ENCODE measurements at regions not wholly inside any gene's neighbourhood (a gene's known extent, or its start where the extent isn't known, plus 50 kb on each side); places are given as distances from the start of the nearest gene placed in this dataset.
"Not testable (repeated sequence)": the region's sequence is repeated elsewhere in the genome, so short reads cannot be mapped to it uniquely, and the experiment has no call there.

DNA sequence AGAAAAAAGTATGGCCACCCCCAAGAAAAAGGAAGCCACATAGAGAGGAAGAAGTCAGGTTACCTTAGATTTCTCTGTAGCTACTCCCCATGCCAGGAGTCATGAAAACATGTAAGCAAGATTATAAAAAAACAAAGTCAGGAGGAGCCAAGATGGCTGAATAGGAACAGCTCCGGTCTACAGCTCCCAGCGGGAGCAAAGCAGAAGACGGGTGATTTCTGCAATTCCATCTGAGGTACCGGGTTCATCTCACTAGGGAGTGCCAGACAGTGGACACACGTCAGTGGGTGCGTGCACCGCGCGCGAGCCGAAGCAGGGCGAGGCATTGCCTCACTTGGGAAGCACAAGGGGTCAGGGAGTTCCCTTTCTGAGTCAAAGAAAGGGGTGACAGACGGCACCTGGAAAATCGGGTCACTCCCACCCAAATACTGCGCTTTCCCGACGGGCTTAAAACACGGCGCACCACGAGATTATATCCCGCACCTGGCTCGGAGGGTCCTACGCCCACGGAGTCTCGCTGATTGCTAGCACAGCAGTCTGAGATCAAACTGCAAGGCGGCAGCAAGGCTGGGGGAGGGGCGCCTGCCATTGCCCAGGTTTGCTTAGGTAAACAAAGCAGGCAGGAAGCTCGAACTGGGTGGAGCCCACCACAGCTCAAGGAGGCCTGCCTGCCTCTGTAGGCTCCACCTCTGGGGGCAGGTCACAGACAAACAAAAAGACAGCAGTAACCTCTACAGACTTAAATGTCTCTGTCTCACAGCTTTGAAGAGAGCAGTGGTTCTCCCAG lies 347.3 kb downstream of the HINT1 start:
- H3K4me3 ChIP-seq (ENCODE audit: low read length in 2 of 2); H2AFZ ChIP-seq (ENCODE audit: low read length); H4K8ac ChIP-seq (ENCODE audit: low read depth, low read length); H3K79me1 ChIP-seq (ENCODE audit: low read depth, low read length); H3K18ac ChIP-seq (ENCODE audit: low read length); H4K91ac ChIP-seq (ENCODE audit: low read depth, low read length, poor library complexity); H3K14ac ChIP-seq (ENCODE audit: low read length); H2BK5ac ChIP-seq (ENCODE audit: low read length); H3K23ac ChIP-seq (ENCODE audit: low read depth, low read length, poor library complexity); H3K4me2 ChIP-seq (ENCODE audit: insufficient read depth, low read length, poor library complexity, severe bottlenecking); H3K36me3 ChIP-seq (replicated peaks in 1 of 2; ENCODE audit: control insufficient read depth in 2 of 2, insufficient read depth in 2 of 2, low read length in 2 of 2); H2BK12ac ChIP-seq (ENCODE audit: low read length); H2BK15ac ChIP-seq (ENCODE audit: low read length); H3K27ac ChIP-seq (replicated peaks; ENCODE audit: low read length); H3K27me3 ChIP-seq (ENCODE audit: control insufficient read depth in 3 of 3, insufficient read depth in 3 of 3, low read depth in 1 of 3, low read length in 3 of 3); DNase-seq (ENCODE audit: low spot score); H3K4ac ChIP-seq (ENCODE audit: low read length); H3K4me1 ChIP-seq (ENCODE audit: control insufficient read depth in 2 of 2, insufficient read depth in 1 of 2, low read depth in 1 of 2, low read length in 2 of 2); H2AK5ac ChIP-seq (ENCODE audit: low read depth, low read length); H2BK120ac ChIP-seq (ENCODE audit: low read depth, low read length); H3K9ac ChIP-seq (ENCODE audit: low read depth, low read length, poor library complexity); H3K9me3 ChIP-seq (replicated peaks in 1 of 2; ENCODE audit: control insufficient read depth in 2 of 2, insufficient read depth in 1 of 2, low read depth in 1 of 2, low read length in 2 of 2): not testable (repeated sequence)
- no CpG with 5 or more reads among the region's 28 CpGs for WGBS, 2 donors (ENCODE audit: extremely low coverage in 2 of 2, insufficient read length in 2 of 2, insufficient replicate concordance in 1 of 2)

DNA sequence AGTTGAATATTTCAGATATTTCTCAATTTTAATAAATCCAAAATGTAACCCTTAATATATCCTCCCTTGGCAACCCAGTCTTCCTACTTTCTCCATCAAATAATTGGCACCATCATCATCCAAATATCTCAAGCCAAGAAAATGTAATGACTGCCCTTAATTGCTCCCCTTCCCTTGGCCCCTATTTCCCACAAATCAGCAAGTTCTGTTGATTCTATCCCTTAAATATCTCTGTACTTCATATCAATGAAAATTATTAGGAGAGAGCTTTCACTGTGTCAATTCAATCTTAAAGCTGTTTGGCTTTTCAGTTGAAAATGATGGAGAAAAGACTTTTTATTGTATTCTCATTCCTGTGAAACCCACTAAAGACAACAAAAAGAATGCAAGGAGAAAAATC lies 349.8 kb downstream of the HINT1 start:
- no peak overlapping the region for H3K14ac ChIP-seq (ENCODE audit: low read length)
- H3K4ac ChIP-seq (ENCODE audit: low read length), result no peak overlapping the region
- no peak overlapping the region for H4K8ac ChIP-seq (ENCODE audit: low read depth, low read length)
- no peak overlapping the region for H2BK5ac ChIP-seq (ENCODE audit: low read length)
- no peak overlapping the region for H2AFZ ChIP-seq (ENCODE audit: low read length)
- no peak overlapping the region for H3K27ac ChIP-seq (replicated peaks; ENCODE audit: low read length)
- H2BK15ac ChIP-seq (ENCODE audit: low read length), result no peak overlapping the region
- H3K36me3 ChIP-seq (replicated peaks in 1 of 2; ENCODE audit: control insufficient read depth in 2 of 2, insufficient read depth in 2 of 2, low read length in 2 of 2), result no peaks in the 10 kb centered on the region
- H3K27me3 ChIP-seq (ENCODE audit: control insufficient read depth in 3 of 3, insufficient read depth in 3 of 3, low read depth in 1 of 3, low read length in 3 of 3), result no peaks in the 10 kb centered on the region
- H4K91ac ChIP-seq (ENCODE audit: low read depth, low read length, poor library complexity), result no peak overlapping the region
- no peak overlapping the region for H3K18ac ChIP-seq (ENCODE audit: low read length)
- no peak for DNase-seq (ENCODE audit: low spot score)
- no peak overlapping the region for H2AK5ac ChIP-seq (ENCODE audit: low read depth, low read length)
- H3K9me3 ChIP-seq (replicated peaks in 1 of 2; ENCODE audit: control insufficient read depth in 2 of 2, insufficient read depth in 1 of 2, low read depth in 1 of 2, low read length in 2 of 2), result no peaks in the 10 kb centered on the region
- H3K79me1 ChIP-seq (ENCODE audit: low read depth, low read length), result no peaks in the 10 kb centered on the region
- no peak overlapping the region for H2BK12ac ChIP-seq (ENCODE audit: low read length)
- no peak overlapping the region for H3K4me3 ChIP-seq (ENCODE audit: low read length in 2 of 2)
- no peak overlapping the region for H3K4me2 ChIP-seq (ENCODE audit: insufficient read depth, low read length, poor library complexity, severe bottlenecking)
- no peaks in the 10 kb centered on the region for H3K4me1 ChIP-seq (ENCODE audit: control insufficient read depth in 2 of 2, insufficient read depth in 1 of 2, low read depth in 1 of 2, low read length in 2 of 2)
- no peak overlapping the region for H3K9ac ChIP-seq (ENCODE audit: low read depth, low read length, poor library complexity)
- no peak overlapping the region for H3K23ac ChIP-seq (ENCODE audit: low read depth, low read length, poor library complexity)
- no peak overlapping the region for H2BK120ac ChIP-seq (ENCODE audit: low read depth, low read length)

DNA sequence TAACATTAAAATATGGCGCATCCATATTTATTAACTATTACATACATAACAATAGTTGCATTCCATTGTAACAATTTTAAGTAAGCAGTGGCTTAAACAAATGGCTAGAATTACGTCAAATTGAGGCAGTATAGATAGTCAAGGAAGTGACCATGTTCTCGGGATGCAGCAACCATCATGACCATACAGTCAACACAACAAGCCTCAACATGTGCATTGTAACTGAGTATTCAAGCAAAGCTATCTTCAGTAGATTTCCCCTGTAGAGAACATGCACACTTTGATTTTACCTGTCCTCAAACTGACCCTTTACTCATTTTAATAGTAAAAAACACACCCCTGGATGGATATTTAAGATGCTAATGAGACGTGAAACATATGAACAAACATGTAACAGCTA lies 356.4 kb downstream of the HINT1 start:
- no peak overlapping the region for H2BK120ac ChIP-seq (ENCODE audit: low read depth, low read length)
- H3K27ac ChIP-seq (replicated peaks; ENCODE audit: low read length), result no peak overlapping the region
- H3K14ac ChIP-seq (ENCODE audit: low read length), result no peak overlapping the region
- no peak overlapping the region for H2AK5ac ChIP-seq (ENCODE audit: low read depth, low read length)
- no peaks in the 10 kb centered on the region for H3K4me1 ChIP-seq (ENCODE audit: control insufficient read depth in 2 of 2, insufficient read depth in 1 of 2, low read depth in 1 of 2, low read length in 2 of 2)
- no peak overlapping the region for H3K4ac ChIP-seq (ENCODE audit: low read length)
- no peak for DNase-seq (ENCODE audit: low spot score)
- H2BK15ac ChIP-seq (ENCODE audit: low read length), result no peak overlapping the region
- H3K4me3 ChIP-seq (ENCODE audit: low read length in 2 of 2), result no peak overlapping the region
- no peak overlapping the region for H2BK5ac ChIP-seq (ENCODE audit: low read length)
- no peak overlapping the region for H4K91ac ChIP-seq (ENCODE audit: low read depth, low read length, poor library complexity)
- no peak overlapping the region for H4K8ac ChIP-seq (ENCODE audit: low read depth, low read length)
- H3K18ac ChIP-seq (ENCODE audit: low read length), result no peak overlapping the region
- no peaks in the 10 kb centered on the region for H3K79me1 ChIP-seq (ENCODE audit: low read depth, low read length)
- no peaks in the 10 kb centered on the region for H3K9me3 ChIP-seq (replicated peaks in 1 of 2; ENCODE audit: control insufficient read depth in 2 of 2, insufficient read depth in 1 of 2, low read depth in 1 of 2, low read length in 2 of 2)
- no peak overlapping the region for H2BK12ac ChIP-seq (ENCODE audit: low read length)
- no peak overlapping the region for H3K4me2 ChIP-seq (ENCODE audit: insufficient read depth, low read length, poor library complexity, severe bottlenecking)
- H3K36me3 ChIP-seq (replicated peaks in 1 of 2; ENCODE audit: control insufficient read depth in 2 of 2, insufficient read depth in 2 of 2, low read length in 2 of 2), result no peaks in the 10 kb centered on the region
- H3K27me3 ChIP-seq (ENCODE audit: control insufficient read depth in 3 of 3, insufficient read depth in 3 of 3, low read depth in 1 of 3, low read length in 3 of 3), result no peaks in the 10 kb centered on the region
- no peak overlapping the region for H2AFZ ChIP-seq (ENCODE audit: low read length)
- H3K23ac ChIP-seq (ENCODE audit: low read depth, low read length, poor library complexity), result no peak overlapping the region
- WGBS, 2 donors (ENCODE audit: extremely low coverage in 2 of 2, insufficient read length in 2 of 2, insufficient replicate concordance in 1 of 2), result no CpG with 5 or more reads among the region's 4 CpGs
- H3K9ac ChIP-seq (ENCODE audit: low read depth, low read length, poor library complexity), result no peak overlapping the region

DNA sequence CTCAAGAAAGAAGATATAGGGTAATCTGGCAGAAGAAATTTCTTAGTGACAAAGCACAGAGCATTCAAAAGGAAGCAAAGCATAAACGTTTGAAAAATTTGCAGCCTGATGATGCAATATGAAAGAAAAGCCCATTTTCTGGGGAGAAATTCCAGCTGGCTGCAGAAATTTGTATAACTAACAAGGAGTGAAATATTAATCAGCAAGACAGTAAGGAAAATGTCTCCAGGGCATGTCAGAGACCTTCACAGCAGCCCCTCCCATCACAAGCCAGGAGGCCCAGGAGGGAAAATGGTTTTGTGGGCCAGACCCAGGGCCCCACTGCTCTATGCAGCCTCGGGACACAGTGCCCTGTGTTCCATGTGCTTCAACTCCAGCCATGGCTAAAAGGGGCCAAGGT lies 359.4 kb downstream of the HINT1 start:
- Histone ChIP-seq H3K18ac (ENCODE audit: low read length) (no peak overlapping the region), H3K4ac (ENCODE audit: low read length) (no peak overlapping the region), H3K9ac (ENCODE audit: low read depth, low read length, poor library complexity) (no peak overlapping the region), H3K4me1 (ENCODE audit: control insufficient read depth in 2 of 2, insufficient read depth in 1 of 2, low read depth in 1 of 2, low read length in 2 of 2) (no peaks in the 10 kb centered on the region), H3K4me3 (ENCODE audit: low read length in 2 of 2) (no peak overlapping the region), H2BK5ac (ENCODE audit: low read length) (no peak overlapping the region), H3K4me2 (ENCODE audit: insufficient read depth, low read length, poor library complexity, severe bottlenecking) (no peak overlapping the region), H2BK12ac (ENCODE audit: low read length) (no peak overlapping the region), H4K91ac (ENCODE audit: low read depth, low read length, poor library complexity) (no peak overlapping the region), H2BK120ac (ENCODE audit: low read depth, low read length) (no peak overlapping the region), H2BK15ac (ENCODE audit: low read length) (no peak overlapping the region), H2AK5ac (ENCODE audit: low read depth, low read length) (no peak overlapping the region), H3K36me3 (replicated peaks in 1 of 2; ENCODE audit: control insufficient read depth in 2 of 2, insufficient read depth in 2 of 2, low read length in 2 of 2) (no peaks in the 10 kb centered on the region), H3K27me3 (ENCODE audit: control insufficient read depth in 3 of 3, insufficient read depth in 3 of 3, low read depth in 1 of 3, low read length in 3 of 3) (no peaks in the 10 kb centered on the region), H4K8ac (ENCODE audit: low read depth, low read length) (no peak overlapping the region), H3K14ac (ENCODE audit: low read length) (no peak overlapping the region), H3K9me3 (replicated peaks in 1 of 2; ENCODE audit: control insufficient read depth in 2 of 2, insufficient read depth in 1 of 2, low read depth in 1 of 2, low read length in 2 of 2) (no peaks in the 10 kb centered on the region), H2AFZ (ENCODE audit: low read length) (no peak overlapping the region), H3K23ac (ENCODE audit: low read depth, low read length, poor library complexity) (no peak overlapping the region), H3K79me1 (ENCODE audit: low read depth, low read length) (no peaks in the 10 kb centered on the region), H3K27ac (replicated peaks; ENCODE audit: low read length) (no peak overlapping the region)
- WGBS, 2 donors (ENCODE audit: extremely low coverage in 2 of 2, insufficient read length in 2 of 2, insufficient replicate concordance in 1 of 2), result no CpG with 5 or more reads among the region's 2 CpGs
- DNase-seq (ENCODE audit: low spot score), result no peak

Measured in neuronal stem cell (in vitro differentiated cells).